OCI-LY1 (cell line): ENCODE measurements at regions not wholly inside any gene's neighbourhood (a gene's known extent, or its start where the extent isn't known, plus 50 kb on each side); places are given as distances from the start of the nearest gene placed in this dataset.
"Not testable (repeated sequence)": the region's sequence is repeated elsewhere in the genome, so short reads cannot be mapped to it uniquely, and the experiment has no call there.

ENCODE experiments used
- EZH2 ChIP-seq: fragments of 200-600 bp; sonication (generic), shearing (Covaris generic); IDR thresholded peaks from 2 replicates; pipeline ENCODE4 v1.8.0; 2017; ENCODE audit warnings: borderline replicate concordance, mixed run types, mild to moderate bottlenecking, antibody characterized with exemption, low read length, moderate library complexity, mixed read lengths
- TF ChIP-seq, protein P1 (sequence below): fragments of 200-600 bp; sonication (generic), shearing (Covaris generic); IDR thresholded peaks from 2 replicates; pipeline ENCODE4 v1.5.1; 2017; ENCODE audit warnings: mild to moderate bottlenecking, antibody characterized with exemption, low read length, moderate library complexity, mixed read lengths

DNA sequence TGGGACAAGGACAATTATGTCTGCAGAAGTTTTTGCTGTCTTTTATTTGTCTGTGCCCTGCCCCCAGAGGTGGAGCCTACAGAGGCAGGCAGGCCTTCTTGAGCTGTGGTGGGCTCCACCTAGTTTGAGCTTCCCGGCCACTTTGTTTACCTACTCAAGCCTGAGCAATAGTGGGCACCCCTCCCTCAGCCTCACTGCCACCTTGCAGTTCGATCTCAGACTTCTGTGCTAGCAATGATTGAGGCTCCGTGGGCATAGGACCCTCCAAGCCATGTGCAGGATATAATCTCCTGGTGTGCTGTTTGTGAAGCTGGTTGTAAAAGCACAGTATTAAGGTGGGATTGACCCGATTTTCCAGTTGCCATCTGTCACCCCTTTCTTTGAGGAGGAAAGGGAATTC lies 3933.4 kb upstream of the OR11H1 start:
- TF ChIP-seq, protein P1, sequence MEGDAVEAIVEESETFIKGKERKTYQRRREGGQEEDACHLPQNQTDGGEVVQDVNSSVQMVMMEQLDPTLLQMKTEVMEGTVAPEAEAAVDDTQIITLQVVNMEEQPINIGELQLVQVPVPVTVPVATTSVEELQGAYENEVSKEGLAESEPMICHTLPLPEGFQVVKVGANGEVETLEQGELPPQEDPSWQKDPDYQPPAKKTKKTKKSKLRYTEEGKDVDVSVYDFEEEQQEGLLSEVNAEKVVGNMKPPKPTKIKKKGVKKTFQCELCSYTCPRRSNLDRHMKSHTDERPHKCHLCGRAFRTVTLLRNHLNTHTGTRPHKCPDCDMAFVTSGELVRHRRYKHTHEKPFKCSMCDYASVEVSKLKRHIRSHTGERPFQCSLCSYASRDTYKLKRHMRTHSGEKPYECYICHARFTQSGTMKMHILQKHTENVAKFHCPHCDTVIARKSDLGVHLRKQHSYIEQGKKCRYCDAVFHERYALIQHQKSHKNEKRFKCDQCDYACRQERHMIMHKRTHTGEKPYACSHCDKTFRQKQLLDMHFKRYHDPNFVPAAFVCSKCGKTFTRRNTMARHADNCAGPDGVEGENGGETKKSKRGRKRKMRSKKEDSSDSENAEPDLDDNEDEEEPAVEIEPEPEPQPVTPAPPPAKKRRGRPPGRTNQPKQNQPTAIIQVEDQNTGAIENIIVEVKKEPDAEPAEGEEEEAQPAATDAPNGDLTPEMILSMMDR = not testable (repeated sequence)
- not testable (repeated sequence) for TF ChIP-seq EZH2
